Spleen (tissue), 7 donors: ENCODE measurements at regions not wholly inside any gene's neighbourhood (a gene's known extent, or its start where the extent isn't known, plus 50 kb on each side); places are given as distances from the start of the nearest gene placed in this dataset.

Experiments
- CTCF ChIP-seq, 11 experiments: fragments of 200-600 bp in 7 of 11; fragments of 450-650 bp in 4 of 11; sonication (generic) in 4 of 11; IDR thresholded peaks in 8 of 11; conservative IDR thresholded peaks in 3 of 11; 1 replicate in 7 of 11; 2 replicates in 4 of 11; pipeline versions ENCODE4 v1.4.0 to v1.8.0; 2016 to 2021; ENCODE audit warnings: antibody characterized with exemption in 11 of 11, inconsistent platforms in 4 of 11, mild to moderate bottlenecking in 1 of 11
- POLR2AphosphoS5 ChIP-seq, 3 donors: sonication (generic); formaldehyde crosslinking; IDR thresholded peaks; one replicate each; pipeline ENCODE4 v1.5.1; 2017; ENCODE audit warnings: antibody characterized with exemption in 3 of 3
- donor health status: DM: no; HTN: no; CAD: no; lungs with moderate emphysema.
- donor health status: DM: no; HTN: no; CAD: no.
- donor health status: DM: no; HTN: no; CAD: no.

GRCh38 chr6:113622254-113622653 lies 234.9 kb upstream of the MARCKS start:
- TF ChIP-seq CTCF (IDR thresholded peaks at IDR 0.05 in 8 of 11, conservative IDR thresholded peaks at IDR 0.05 in 3 of 11) (no peak), POLR2AphosphoS5 (IDR thresholded peaks at IDR 0.05) (no peak)
